ENCODE measurements at regions not wholly inside any gene's neighbourhood (a gene's known extent, or its start where the extent isn't known, plus 50 kb on each side); places are given as distances from the start of the nearest gene placed in this dataset.

- Histone ChIP-seq H3K36me3 (ENCODE audit: control insufficient read depth, insufficient read depth, low read length) (no peaks in the 10 kb centered on the region), H3K27me3 (ENCODE audit: control insufficient read depth, insufficient read depth, low read length, poor library complexity, severe bottlenecking) (no peaks in the 10 kb centered on the region), H3K27ac (ENCODE audit: low read depth, low read length) (no peak overlapping the region), H3K9me3 (ENCODE audit: control insufficient read depth, low read length) (peaks cover 38% of the 10 kb centered on the region), H3K9ac (ENCODE audit: extremely low read depth, low read length, poor library complexity, severe bottlenecking) (no peak overlapping the region), H3K4me3 (ENCODE audit: low read length) (no peak overlapping the region), H3K4me1 (ENCODE audit: control insufficient read depth, insufficient read depth, low read length) (no peaks in the 10 kb centered on the region)
- peaks cover 33% of the 10 kb centered on the region for H3K9me3 Mint-ChIP-seq
- no peak for DNase-seq
- TF ChIP-seq, protein P1, sequence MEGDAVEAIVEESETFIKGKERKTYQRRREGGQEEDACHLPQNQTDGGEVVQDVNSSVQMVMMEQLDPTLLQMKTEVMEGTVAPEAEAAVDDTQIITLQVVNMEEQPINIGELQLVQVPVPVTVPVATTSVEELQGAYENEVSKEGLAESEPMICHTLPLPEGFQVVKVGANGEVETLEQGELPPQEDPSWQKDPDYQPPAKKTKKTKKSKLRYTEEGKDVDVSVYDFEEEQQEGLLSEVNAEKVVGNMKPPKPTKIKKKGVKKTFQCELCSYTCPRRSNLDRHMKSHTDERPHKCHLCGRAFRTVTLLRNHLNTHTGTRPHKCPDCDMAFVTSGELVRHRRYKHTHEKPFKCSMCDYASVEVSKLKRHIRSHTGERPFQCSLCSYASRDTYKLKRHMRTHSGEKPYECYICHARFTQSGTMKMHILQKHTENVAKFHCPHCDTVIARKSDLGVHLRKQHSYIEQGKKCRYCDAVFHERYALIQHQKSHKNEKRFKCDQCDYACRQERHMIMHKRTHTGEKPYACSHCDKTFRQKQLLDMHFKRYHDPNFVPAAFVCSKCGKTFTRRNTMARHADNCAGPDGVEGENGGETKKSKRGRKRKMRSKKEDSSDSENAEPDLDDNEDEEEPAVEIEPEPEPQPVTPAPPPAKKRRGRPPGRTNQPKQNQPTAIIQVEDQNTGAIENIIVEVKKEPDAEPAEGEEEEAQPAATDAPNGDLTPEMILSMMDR (conservative IDR thresholded peaks at IDR 0.05), result no peak
- H3K4me3 Mint-ChIP-seq, result no peak overlapping the region
- H3K36me3 Mint-ChIP-seq (ENCODE audit: low read depth), result no peaks in the 10 kb centered on the region
- H3K27me3 Mint-ChIP-seq (ENCODE audit: insufficient read depth), result no peaks in the 10 kb centered on the region
- no peak overlapping the region for H3K27ac Mint-ChIP-seq
- WGBS, 2 experiments (ENCODE audit: insufficient coverage in 1 of 2, insufficient read length in 1 of 2), result 83 to 92% methylated on average over 10 of the region's 10 CpGs
- H3K4me1 Mint-ChIP-seq, result peaks cover 4% of the 10 kb centered on the region
Measured at GRCh38 chr14:55938249-55938791, 179.9 kb upstream of the PELI2 start.

DNA sequence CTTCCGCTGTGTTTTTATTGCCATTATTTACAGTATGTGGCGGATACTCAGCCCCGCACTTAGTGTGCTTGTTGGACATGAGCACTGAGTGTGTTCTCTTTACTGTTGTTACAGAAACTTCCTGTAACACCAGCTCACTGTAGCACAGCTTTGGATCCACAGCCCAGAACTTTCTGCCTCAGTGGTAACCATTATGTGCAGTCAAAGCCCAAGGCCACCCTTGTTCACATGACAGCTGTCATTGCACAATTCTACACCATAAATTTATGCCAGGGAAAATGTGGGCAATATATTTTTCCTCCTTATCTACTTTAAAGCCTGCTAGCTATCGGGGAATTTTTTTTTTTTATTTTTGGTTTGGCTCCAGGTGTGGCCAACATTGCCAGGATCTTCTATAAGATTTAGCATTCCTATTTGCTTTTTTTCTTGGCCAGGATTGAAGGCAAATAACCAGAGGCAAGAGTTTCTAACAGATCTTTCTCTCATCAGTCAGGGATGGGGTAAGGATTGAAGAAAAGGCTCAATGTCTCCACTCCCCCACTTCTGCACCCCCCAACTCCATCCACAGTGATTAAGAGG, 176.0 kb upstream of the PELI2 start:
- Histone ChIP-seq H3K9ac (ENCODE audit: extremely low read depth, low read length, poor library complexity, severe bottlenecking) (no peak overlapping the region), H3K27me3 (ENCODE audit: control insufficient read depth, insufficient read depth, low read length, poor library complexity, severe bottlenecking) (no peaks in the 10 kb centered on the region), H3K4me3 (ENCODE audit: low read length) (no peak overlapping the region), H3K9me3 (ENCODE audit: control insufficient read depth, low read length) (peaks cover 11% of the 10 kb centered on the region), H3K36me3 (ENCODE audit: control insufficient read depth, insufficient read depth, low read length) (no peaks in the 10 kb centered on the region), H3K27ac (ENCODE audit: low read depth, low read length) (no peak overlapping the region), H3K4me1 (ENCODE audit: control insufficient read depth, insufficient read depth, low read length) (no peaks in the 10 kb centered on the region)
- Mint-ChIP-seq H3K4me3 (no peak overlapping the region), H3K4me1 (no peaks in the 10 kb centered on the region), H3K27me3 (ENCODE audit: insufficient read depth) (no peaks in the 10 kb centered on the region), H3K27ac (no peak overlapping the region), H3K36me3 (ENCODE audit: low read depth) (no peaks in the 10 kb centered on the region), H3K9me3 (peaks cover 8% of the 10 kb centered on the region)
- 97 to 100% methylated on average over 1 to 4 of the region's 4 CpGs for WGBS, 2 experiments (ENCODE audit: insufficient coverage in 1 of 2, insufficient read length in 1 of 2)
- no peak for DNase-seq
- TF ChIP-seq, protein P1 (conservative IDR thresholded peaks at IDR 0.05), result no peak

DNA sequence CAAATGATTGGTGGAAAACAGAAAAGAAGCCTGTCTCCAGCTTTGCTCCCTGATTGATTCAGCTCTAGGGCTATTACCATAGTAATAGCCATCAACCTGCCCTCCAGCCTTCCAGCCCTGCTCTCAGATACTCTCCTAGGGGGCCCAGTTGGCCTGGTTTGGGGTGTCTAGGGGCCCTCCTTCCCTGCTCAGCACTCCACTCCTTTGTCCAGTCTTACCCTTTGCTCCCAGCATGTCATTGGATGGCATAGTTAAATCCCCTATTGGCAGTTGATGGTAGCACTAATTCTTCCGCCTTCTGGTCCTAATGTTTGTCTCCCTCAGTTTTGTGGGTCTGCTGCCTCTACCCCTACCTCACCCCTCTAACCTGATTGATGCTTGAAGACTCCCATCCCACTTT, 175.4 kb upstream of the PELI2 start:
- TF ChIP-seq, protein P1 (conservative IDR thresholded peaks at IDR 0.05), result peak; percentile 40
- H3K27me3 ChIP-seq (ENCODE audit: control insufficient read depth, insufficient read depth, low read length, poor library complexity, severe bottlenecking), result no peaks in the 10 kb centered on the region
- DNase-seq, result no peak
- WGBS, 2 experiments (ENCODE audit: insufficient coverage in 1 of 2, insufficient read length in 1 of 2), result 80 to 100% methylated on average over 1 of the region's 1 CpG
- Mint-ChIP-seq H3K27ac (no peak overlapping the region), H3K9me3 (peaks cover 8% of the 10 kb centered on the region), H3K27me3 (ENCODE audit: insufficient read depth) (no peaks in the 10 kb centered on the region), H3K36me3 (ENCODE audit: low read depth) (no peaks in the 10 kb centered on the region), H3K4me3 (no peak overlapping the region), H3K4me1 (peaks cover under 1% of the 10 kb centered on the region)
- H3K9me3 ChIP-seq (ENCODE audit: control insufficient read depth, low read length), result peaks cover 11% of the 10 kb centered on the region
- H3K4me3 ChIP-seq (ENCODE audit: low read length), result no peak overlapping the region
- no peaks in the 10 kb centered on the region for H3K4me1 ChIP-seq (ENCODE audit: control insufficient read depth, insufficient read depth, low read length)
- no peak overlapping the region for H3K9ac ChIP-seq (ENCODE audit: extremely low read depth, low read length, poor library complexity, severe bottlenecking)
- H3K36me3 ChIP-seq (ENCODE audit: control insufficient read depth, insufficient read depth, low read length), result no peaks in the 10 kb centered on the region
- no peak overlapping the region for H3K27ac ChIP-seq (ENCODE audit: low read depth, low read length)
